ENCODE measurements at regions not wholly inside any gene's neighbourhood (a gene's known extent, or its start where the extent isn't known, plus 50 kb on each side); places are given as distances from the start of the nearest gene placed in this dataset.

DNA sequence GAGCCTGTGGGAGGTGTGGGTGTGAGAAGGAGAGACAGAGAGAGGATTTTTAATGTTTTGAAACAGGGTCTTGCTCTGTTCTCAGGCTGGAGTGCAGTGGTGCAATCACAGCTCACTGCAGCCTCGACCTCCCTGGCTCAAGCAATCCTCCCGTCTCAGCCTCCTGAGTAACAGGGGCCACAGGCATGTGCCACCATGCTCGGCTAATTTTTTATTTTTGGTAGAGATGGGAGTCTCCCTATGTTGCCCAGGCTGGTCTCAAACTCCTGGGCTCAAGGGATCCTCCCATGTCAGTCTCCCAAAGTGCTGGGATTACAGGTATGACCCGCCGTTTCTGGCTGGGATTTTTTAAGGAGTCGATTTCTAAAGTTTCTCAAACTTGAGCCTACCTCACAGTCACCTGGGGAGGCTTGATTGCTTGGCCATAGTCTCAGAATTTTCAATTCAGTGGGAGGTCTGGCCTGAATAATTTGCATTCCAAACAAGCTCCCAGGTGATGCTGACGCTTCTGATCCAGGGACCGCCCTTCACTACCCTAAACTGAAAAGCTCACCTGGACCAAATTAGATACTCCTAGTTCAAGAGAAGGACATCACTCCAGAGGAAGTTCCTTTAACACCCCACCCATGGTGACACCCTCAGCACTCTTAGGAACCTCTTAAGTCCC is 70.8 kb upstream of the SLC1A4 start:
- no peak for TF ChIP-seq EP300 (IDR thresholded peaks at IDR 0.05)
- TF ChIP-seq, protein P1, sequence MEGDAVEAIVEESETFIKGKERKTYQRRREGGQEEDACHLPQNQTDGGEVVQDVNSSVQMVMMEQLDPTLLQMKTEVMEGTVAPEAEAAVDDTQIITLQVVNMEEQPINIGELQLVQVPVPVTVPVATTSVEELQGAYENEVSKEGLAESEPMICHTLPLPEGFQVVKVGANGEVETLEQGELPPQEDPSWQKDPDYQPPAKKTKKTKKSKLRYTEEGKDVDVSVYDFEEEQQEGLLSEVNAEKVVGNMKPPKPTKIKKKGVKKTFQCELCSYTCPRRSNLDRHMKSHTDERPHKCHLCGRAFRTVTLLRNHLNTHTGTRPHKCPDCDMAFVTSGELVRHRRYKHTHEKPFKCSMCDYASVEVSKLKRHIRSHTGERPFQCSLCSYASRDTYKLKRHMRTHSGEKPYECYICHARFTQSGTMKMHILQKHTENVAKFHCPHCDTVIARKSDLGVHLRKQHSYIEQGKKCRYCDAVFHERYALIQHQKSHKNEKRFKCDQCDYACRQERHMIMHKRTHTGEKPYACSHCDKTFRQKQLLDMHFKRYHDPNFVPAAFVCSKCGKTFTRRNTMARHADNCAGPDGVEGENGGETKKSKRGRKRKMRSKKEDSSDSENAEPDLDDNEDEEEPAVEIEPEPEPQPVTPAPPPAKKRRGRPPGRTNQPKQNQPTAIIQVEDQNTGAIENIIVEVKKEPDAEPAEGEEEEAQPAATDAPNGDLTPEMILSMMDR (IDR thresholded peaks at IDR 0.05) = no peak
